GM04503 (cell line): ENCODE measurements at regions not wholly inside any gene's neighbourhood (a gene's known extent, or its start where the extent isn't known, plus 50 kb on each side); places are given as distances from the start of the nearest gene placed in this dataset.

ENCODE experiments used
- DNase-seq: peaks from one replicate; pipeline ENCODE4 v3.0.0-alpha.2; 2012; ENCODE audit warnings: low read depth

- no peak for DNase-seq
Observed at GRCh38 chr4:99712530-99712929, 54.9 kb upstream of the C4orf54 start.

GRCh38 chr4:99712099-99712498 lies 54.5 kb upstream of the C4orf54 start:
- no peak for DNase-seq

DNA sequence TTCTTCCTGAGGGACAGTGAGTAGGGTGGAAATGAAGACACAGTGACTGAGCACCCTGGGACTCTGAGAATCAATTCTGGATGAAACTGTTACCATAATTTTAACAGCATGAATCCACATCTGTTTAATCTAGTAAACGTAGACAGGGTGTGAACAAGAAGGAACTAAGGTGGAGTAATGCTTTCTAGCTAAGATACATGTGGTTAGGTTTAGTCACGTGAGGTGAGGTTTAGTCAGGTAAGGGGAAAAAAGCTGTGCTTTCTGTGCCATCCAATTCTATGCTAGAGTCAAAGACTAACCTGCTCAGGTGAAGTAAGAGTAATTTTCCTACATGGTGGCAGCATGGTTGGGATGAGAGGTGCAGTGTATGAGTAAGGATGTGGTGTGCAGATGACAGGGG lies 54.0 kb upstream of the C4orf54 start:
- DNase-seq = no peak

DNA sequence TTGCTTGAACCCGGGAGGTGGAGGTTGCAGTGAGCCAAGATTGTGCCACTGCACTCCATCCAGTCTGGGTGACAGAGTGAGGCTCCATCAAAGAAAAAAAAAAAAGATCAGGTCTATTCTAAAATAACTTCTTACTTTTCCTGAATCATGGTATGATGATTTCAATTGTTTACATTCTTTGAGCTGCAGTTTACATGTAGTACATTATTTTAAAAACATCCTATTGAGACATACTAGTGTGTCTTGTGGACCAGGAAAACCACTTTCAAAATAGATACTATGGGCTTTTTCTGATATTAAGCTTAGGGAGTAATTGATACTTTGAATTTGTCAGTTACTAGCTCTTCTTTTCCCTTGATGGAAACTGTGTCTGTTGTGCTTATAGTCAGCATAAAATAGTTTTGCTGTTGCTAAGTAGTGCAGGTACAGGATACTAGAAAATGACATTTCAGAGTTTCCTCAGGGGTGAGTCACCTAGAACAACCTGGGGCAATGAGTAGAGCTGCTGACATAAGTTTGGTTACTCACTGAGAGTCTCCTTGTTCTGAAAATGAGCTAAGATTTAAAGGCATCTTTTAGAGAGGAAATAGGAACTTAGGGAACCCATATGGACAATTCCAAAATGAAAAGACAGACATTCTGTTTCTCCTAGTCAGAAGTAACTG lies 53.2 kb upstream of the C4orf54 start:
- no peak for DNase-seq

DNA sequence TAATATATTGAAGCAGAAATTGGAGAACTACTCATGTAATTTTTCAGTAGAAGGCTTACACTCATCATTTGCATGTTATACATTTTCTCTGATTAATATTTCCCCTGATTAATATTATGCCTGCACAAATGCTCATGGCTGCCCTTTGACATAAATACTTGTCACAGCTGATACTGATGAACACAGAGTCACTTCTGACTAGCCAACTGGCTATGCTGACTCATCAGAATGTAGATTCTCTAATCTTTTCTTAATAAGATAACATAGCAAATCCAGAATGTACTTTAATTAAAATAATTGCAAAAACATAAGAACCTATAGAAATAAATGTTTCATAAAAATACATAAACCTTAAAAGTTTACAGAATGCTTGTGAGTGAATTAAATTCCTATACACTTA lies 52.4 kb upstream of the C4orf54 start:
- no peak for DNase-seq

GRCh38 chr4:99708551-99708950 lies 50.9 kb upstream of the C4orf54 start:
- DNase-seq = no peak
